ENCODE measurements at regions not wholly inside any gene's neighbourhood (a gene's known extent, or its start where the extent isn't known, plus 50 kb on each side); places are given as distances from the start of the nearest gene placed in this dataset.

DNA sequence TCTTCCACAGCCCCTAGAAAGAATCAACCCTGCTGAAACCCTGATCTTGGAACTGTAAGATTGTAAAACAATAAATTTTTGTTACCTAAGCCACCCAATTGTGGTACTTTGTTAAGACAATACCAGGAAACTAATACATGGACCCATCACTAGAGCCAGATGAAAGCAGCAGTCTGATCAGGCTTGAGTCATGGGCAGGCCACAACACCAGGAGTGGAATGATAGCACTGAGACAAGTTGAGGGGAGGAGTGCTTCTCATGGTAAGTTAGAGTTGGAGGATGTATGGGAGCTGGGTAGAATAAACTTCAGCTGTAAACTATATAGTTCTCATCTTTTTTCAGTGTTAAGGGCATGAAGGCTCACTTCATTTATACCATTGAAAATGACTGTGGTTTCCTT lies 164.4 kb upstream of the OR13F1 start:
- TF ChIP-seq, protein P1, sequence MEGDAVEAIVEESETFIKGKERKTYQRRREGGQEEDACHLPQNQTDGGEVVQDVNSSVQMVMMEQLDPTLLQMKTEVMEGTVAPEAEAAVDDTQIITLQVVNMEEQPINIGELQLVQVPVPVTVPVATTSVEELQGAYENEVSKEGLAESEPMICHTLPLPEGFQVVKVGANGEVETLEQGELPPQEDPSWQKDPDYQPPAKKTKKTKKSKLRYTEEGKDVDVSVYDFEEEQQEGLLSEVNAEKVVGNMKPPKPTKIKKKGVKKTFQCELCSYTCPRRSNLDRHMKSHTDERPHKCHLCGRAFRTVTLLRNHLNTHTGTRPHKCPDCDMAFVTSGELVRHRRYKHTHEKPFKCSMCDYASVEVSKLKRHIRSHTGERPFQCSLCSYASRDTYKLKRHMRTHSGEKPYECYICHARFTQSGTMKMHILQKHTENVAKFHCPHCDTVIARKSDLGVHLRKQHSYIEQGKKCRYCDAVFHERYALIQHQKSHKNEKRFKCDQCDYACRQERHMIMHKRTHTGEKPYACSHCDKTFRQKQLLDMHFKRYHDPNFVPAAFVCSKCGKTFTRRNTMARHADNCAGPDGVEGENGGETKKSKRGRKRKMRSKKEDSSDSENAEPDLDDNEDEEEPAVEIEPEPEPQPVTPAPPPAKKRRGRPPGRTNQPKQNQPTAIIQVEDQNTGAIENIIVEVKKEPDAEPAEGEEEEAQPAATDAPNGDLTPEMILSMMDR (conservative IDR thresholded peaks at IDR 0.05 in 1 of 2, IDR thresholded peaks at IDR 0.05 in 1 of 2; ENCODE audit: extremely low read depth in 1 of 2, insufficient read depth in 1 of 2, low read depth in 1 of 2, low read length in 2 of 2), result no peak
- no peak for TF ChIP-seq EZH2 (IDR thresholded peaks at IDR 0.05; ENCODE audit: borderline replicate concordance, low read length)
